Stromal cell of bone marrow (primary cell): ENCODE measurements at regions not wholly inside any gene's neighbourhood (a gene's known extent, or its start where the extent isn't known, plus 50 kb on each side); places are given as distances from the start of the nearest gene placed in this dataset.

Experiments
- DNase-seq: peaks from one replicate; pipeline ENCODE4 v3.0.0-alpha.2; 2012; ENCODE audit warnings: low read depth

- DNase-seq: no peak
Observed at GRCh38 chr13:70384156-70384555, 275.9 kb upstream of the KLHL1 start.

- DNase-seq: no peak
Observed at GRCh38 chr13:70380809-70381208, 272.6 kb upstream of the KLHL1 start.

GRCh38 chr13:70375718-70376117 is 267.5 kb upstream of the KLHL1 start:
- no peak for DNase-seq

GRCh38 chr13:70370924-70371323 is 262.7 kb upstream of the KLHL1 start:
- DNase-seq: no peak

GRCh38 chr13:70366720-70367119 is 258.5 kb upstream of the KLHL1 start:
- no peak for DNase-seq

- no peak for DNase-seq
Observed at GRCh38 chr13:70363991-70364390, 255.7 kb upstream of the KLHL1 start.

- no peak for DNase-seq
Observed at GRCh38 chr13:70362820-70363570, 254.7 kb upstream of the KLHL1 start.

GRCh38 chr13:70357031-70357430 is 248.8 kb upstream of the KLHL1 start:
- no peak for DNase-seq

- DNase-seq: no peak
Observed at GRCh38 chr13:70353096-70353495, 244.8 kb upstream of the KLHL1 start.

GRCh38 chr13:70347947-70348620 is 239.8 kb upstream of the KLHL1 start:
- DNase-seq: no peak

GRCh38 chr13:70339738-70340137 is 231.5 kb upstream of the KLHL1 start:
- no peak for DNase-seq

- DNase-seq: no peak
Observed at GRCh38 chr13:70338609-70339008, 230.4 kb upstream of the KLHL1 start.

- DNase-seq: no peak
Observed at GRCh38 chr13:70336866-70337265, 228.6 kb upstream of the KLHL1 start.

GRCh38 chr13:70333752-70334151 is 225.5 kb upstream of the KLHL1 start:
- DNase-seq: no peak

- DNase-seq: no peak
Observed at GRCh38 chr13:70330697-70331361, 222.6 kb upstream of the KLHL1 start.

GRCh38 chr13:70324519-70324918 is 216.3 kb upstream of the KLHL1 start:
- DNase-seq: no peak

GRCh38 chr13:70311191-70311590 is 202.9 kb upstream of the KLHL1 start:
- DNase-seq: no peak

GRCh38 chr13:70310396-70311119 is 202.3 kb upstream of the KLHL1 start:
- no peak for DNase-seq

GRCh38 chr13:70297189-70297616 is 189.0 kb upstream of the KLHL1 start:
- no peak for DNase-seq

- DNase-seq: no peak
Observed at GRCh38 chr13:70284371-70284770, 176.1 kb upstream of the KLHL1 start.

- DNase-seq: no peak
Observed at GRCh38 chr13:70275841-70276240, 167.6 kb upstream of the KLHL1 start.

- DNase-seq: no peak
Observed at GRCh38 chr13:70255406-70255991, 147.2 kb upstream of the KLHL1 start.
